GM21619 (cell line): ENCODE measurements at regions not wholly inside any gene's neighbourhood (a gene's known extent, or its start where the extent isn't known, plus 50 kb on each side); places are given as distances from the start of the nearest gene placed in this dataset.

Source experiments
- ATAC-seq: cut with Tn5 transposase; IDR thresholded peaks from one replicate; pipeline ENCODE4 v1.9.1; 2021; ENCODE audit not compliant: unreplicated experiment

DNA sequence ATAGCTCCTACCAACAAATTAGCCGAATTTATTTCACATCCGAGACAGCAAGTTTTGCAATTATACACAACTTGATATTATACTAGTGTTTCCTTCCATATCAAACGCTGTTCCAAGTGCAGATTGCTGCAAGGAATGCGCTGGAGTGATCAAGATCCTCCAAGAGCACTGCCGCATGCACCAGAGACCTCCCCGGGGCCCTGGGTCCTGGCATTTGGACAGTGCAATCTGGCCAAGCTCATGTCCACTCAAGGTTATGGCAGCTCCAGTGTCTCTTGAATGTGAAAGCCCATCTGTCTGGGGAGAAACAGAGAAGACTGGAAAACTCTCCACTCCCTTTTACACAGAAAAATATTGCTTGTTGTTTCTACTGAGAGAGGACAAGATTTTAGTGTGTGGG is 111.9 kb downstream of the HSPH1 start:
- no peak for ATAC-seq

DNA sequence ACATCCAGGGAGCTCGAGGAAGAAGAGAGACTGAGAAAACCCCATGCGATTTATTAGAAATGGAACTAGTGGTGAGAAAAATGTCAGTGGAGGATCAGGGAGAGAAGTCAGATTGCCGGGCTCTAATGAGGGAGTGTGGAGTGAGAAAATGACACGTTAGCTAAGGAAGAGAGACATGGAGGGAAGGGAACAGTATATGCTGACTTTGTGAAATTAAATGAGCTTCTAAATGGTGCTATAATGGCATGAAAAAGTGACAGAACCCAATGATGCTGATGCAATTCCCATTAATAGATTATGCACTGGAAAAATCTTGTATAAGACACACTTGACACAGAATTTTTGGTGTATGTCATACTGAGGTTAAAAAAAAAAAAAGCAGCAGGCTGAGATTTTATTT is 112.6 kb downstream of the HSPH1 start:
- no peak for ATAC-seq

GRCh38 chr13:31048521-31048920 is 113.2 kb downstream of the HSPH1 start:
- no peak for ATAC-seq

DNA sequence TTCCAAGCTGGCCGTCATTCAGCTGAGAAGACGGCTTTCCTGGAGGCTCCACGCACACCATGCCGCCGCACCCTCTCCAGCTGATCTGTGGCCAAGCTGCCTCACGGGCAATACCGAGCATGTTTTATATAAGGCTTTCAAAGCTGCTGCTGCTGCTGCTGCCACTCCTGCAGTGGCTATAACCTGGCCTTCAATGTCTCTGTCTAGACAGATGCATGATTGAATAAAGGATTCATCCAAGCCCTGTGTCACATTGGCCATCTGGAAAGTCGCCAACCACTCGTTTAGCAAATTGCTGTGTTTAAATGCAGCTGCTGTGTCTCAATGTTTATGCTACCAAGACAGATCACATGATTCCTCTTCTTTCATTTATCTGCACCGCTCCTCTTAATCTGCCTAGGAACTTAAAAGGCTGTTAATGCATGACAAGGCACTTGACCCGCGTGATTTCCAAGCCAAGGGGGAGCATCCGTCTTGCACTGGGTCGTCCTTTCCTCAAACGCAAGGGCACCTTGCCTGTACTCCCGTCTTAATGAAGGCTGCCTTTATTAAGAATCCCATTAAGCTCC is 114.3 kb downstream of the TEX26 start:
- ATAC-seq = no peak

- ATAC-seq = peak; percentile 45
Observed at GRCh38 chr13:31045286-31046081, 113.0 kb downstream of the TEX26 start.

GRCh38 chr13:31044364-31045285 is 112.2 kb downstream of the TEX26 start:
- ATAC-seq = peak; percentile 60

DNA sequence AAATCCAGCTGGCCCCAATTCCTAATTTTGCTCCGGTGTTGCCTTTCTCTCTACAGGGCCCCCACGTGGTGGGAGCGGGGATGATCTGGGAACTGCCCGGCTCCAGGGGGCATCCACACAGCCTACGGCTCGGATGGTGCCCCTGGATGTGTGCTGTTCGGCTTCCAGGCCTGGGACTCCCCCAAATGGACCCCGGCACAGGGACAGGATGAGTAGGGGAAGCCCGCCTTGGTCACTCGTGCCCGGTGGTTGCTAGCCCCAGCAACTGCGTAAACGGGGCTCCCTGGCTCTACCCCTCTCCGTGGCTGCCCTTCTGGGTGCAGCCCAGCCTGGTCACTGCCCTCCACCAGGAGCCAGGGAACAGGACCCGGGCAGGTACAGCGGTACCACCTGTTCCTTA is 111.5 kb downstream of the TEX26 start:
- ATAC-seq = no peak

- ATAC-seq = no peak
Observed at GRCh38 chr13:31042481-31043165, 110.2 kb downstream of the TEX26 start.

DNA sequence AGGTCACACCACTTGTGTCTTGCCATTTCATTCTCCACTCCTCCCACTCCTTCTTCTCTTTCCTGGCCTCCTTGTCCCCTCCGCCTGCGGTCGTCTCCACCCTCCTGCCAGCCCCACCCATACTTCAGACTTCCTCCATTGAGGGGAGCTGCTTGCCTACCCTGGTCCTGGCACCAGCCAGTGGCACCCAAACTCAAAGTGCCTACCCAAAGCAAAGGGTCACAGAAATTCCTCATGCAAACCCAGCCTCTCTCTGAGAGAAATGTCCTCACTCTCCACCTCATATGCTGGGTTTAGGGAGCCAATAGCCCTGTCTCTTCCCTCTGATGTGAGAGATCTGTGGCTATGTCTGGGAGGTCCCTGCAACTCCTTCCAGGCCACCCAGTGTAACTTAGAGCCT is 109.6 kb downstream of the TEX26 start:
- no peak for ATAC-seq

GRCh38 chr13:31038834-31039552 is 106.5 kb downstream of the TEX26 start:
- peak; percentile 83 for ATAC-seq

DNA sequence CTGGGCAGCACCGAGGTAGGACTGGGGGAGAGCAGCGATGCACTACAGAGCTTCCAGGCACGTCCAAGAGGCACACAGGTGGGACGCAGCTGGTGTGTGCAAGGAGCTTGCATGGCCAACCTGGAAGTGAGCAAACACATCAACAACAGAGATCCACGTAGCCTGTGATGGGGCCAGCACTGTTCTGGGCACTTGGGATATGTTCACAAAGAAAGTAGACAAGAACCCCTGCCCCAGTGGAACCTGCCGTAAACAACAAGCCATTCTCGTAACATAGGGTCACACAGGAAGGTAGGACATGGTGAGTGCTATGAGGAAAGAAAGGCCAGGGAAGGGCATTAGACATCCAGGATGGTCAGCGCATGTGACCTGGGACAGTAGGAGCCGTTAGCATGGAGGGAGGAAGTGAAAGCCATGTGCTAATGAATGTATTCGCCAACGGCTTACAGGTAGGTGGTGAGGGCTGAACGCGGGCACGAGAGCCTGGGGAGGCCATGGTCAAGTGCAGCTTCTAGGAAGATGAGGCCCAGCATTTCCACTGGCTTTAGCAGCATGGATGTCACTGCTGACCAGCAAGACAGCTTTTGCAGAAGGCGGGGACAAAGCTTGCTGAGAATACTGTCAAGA is 105.5 kb downstream of the TEX26 start:
- no peak for ATAC-seq

DNA sequence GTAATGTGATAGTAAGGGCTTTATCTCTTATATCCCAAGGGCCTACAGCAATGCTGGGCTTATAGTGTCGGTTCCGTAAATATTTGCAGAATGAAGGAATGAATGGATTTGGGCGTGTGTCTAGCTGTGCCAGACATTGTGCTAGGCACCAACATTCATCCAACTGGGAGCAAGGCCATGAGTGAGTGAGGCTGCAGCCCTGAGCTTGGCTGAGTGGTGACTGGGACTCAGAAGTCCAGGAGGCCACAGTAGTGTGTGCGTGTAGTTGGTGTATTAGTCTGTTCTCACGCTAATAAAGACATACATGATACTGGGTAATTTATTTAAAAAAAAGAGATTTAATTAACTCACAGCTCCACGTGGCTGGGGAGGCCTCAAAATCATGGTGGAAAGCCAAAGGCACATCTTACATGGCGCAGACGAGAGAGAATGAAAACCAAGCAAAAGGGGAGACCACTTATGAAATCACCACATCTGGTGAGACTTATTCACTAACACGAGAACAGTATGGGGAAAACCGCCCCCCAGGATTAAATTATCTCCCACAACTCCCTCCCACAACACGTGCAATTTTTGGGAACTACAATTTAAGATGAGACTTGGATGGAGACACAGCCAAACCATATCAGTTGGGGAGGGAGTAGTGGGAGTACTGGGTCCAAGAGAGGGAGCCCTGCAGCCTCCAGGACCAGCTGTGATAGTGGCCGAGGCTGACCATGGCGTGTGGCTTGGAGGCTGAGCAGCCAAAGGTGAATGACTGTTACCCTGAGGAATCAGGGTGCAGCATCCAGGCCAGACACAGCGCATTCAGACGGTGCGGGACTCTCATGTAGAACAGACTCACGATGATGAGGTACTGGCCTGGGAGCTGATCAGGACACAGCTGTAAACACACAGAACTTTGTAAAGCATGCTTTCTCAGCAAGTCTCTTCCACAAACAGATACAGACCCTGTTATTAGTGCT is 104.6 kb downstream of the TEX26 start:
- ATAC-seq = no peak

DNA sequence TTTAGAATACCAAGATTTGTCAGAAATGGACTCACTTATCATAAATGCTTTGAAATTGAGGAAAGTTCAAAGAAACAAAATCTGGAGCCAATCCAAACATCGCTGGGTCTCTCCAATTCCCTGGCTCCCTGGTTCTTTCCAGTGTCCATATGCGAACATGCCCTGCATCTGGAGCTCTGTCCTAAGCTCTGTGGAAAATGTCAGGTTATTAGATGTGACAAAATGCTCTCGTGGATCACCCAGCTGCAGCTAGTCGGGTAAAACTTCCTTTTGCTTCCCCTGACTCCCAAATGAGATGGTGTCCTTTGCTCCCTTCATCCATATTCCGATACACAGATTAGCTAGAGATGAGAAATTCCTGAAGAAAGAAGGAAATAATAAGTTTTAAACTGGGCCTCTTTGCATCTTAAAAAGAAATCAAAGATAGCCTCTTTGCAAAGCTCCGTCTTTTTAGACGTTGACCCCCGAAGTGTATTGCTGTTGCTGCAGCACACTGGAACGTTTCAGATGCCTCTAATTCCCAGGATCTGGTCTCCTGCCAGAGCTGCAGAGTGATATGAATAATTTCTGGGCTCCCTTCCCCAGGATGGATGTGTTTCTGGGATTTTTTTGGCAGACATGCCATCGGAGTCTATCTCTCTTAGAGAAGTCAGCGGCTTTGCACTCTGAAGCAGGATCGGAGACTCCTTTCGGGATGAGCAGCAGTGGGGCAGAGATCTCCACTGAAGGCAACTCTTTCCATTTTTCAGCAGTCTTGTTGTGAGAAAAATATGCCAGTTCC is 102.9 kb downstream of the TEX26 start:
- ATAC-seq = no peak

- no peak for ATAC-seq
Observed at GRCh38 chr13:31032528-31033113, 100.2 kb downstream of the TEX26 start.

DNA sequence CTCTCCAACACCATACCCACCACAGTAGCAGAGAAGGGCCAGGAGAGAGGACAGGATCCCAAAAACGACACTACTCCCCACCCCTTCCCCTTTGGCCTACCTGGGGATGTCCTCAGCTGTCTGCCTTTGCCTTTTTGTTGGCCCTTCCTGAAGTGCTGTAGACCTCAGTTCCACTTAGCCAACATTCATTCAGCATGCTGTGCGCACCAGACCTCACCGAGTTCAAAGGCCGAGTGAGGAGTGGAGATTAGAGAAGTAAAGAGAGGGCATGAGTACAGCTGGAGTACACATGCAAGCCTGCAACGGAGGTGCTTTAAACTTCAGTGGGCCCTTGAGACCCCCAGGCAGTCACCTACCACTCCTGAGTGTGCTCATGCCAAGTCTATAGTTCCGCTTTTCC is 99.0 kb downstream of the TEX26 start:
- ATAC-seq = no peak

DNA sequence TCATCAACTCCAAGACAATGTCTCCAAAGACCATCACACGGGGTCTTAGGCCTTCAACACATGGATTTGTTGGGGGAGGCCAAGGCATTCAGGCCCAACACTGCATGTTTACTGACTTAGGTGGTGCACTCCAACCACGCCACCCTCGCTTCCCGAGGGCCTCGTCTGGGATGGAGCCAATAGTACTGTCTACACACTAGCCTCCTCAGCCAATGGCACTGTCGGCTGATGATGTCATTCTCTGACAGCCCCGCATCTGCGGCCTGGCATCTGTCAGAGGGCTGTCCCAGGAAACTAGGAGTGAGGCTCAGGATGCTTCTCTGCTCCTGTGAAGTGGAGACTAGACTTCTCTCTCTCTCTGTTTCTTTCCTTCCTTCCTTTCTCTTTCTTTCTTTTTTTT is 96.6 kb downstream of the TEX26 start:
- no peak for ATAC-seq

DNA sequence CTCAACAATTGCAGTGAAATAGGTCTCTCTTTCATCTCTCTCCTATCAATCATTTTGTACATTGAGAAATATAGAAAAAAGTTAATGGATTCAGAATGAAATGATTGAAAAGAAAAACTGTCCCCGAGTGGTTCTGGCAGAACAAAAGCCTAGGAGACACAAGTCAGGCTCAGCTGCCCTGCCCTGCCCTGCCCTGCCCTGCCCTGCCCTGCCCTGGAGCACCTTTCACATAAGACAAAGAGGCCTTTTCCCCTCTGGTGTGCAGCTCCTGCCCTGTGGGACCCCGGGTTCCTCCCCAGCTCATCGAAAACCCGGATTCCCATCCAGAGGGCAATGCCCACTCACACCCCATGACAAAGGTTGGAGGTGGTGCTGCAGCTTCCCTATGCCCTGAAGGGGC is 94.7 kb downstream of the TEX26 start:
- no peak for ATAC-seq
